ENCODE measurements at regions not wholly inside any gene's neighbourhood (a gene's known extent, or its start where the extent isn't known, plus 50 kb on each side); places are given as distances from the start of the nearest gene placed in this dataset.
A peak's percentile ranks its signal among the peaks of the same experiment; 100 is the strongest.

DNA sequence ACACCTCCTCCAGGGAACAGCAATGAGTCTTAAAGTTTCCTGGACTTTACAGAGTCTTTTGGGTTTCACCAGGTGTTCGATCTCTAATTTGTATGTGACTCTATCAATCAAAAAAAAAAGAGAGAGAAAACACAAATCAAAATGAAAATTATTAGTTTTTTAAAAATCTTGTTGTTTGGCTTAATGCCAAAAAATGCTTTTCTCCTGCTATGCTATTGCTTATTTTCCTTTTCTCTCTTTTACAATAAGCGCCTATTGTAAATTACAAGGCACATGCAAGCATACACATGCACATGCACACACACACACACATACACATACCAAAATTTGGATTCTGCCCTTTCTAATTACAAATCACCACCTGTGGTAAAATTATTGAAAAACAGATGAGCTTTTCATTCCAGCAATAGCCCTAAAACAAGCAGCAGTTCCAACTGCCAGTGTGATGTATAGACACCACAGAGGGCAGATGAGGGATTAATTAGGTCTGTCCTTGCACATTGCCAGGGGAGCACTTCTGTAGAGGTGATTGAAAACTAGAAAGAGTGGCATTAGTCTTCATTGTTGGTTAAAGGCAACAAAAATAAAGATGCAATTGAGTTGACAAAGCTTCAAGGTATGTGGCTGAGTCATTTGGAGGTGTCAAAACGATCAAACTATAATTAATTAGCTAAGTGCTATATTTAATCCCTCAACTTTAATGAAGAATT is 631.7 kb downstream of the TFAP2B start:
- H3K4me1 Mint-ChIP-seq = peaks cover 4% of the 10 kb centered on the region
- TF ChIP-seq, protein P1, sequence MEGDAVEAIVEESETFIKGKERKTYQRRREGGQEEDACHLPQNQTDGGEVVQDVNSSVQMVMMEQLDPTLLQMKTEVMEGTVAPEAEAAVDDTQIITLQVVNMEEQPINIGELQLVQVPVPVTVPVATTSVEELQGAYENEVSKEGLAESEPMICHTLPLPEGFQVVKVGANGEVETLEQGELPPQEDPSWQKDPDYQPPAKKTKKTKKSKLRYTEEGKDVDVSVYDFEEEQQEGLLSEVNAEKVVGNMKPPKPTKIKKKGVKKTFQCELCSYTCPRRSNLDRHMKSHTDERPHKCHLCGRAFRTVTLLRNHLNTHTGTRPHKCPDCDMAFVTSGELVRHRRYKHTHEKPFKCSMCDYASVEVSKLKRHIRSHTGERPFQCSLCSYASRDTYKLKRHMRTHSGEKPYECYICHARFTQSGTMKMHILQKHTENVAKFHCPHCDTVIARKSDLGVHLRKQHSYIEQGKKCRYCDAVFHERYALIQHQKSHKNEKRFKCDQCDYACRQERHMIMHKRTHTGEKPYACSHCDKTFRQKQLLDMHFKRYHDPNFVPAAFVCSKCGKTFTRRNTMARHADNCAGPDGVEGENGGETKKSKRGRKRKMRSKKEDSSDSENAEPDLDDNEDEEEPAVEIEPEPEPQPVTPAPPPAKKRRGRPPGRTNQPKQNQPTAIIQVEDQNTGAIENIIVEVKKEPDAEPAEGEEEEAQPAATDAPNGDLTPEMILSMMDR (IDR thresholded peaks at IDR 0.05) = no peak
- no peak for TF ChIP-seq EZH2phosphoT487 (IDR thresholded peaks at IDR 0.05)
- TF ChIP-seq EZH2 (IDR thresholded peaks at IDR 0.05) = no peak
- H3K36me3 Mint-ChIP-seq = no peaks in the 10 kb centered on the region
- H3K27me3 Mint-ChIP-seq (ENCODE audit: insufficient read depth, low read depth) = no peaks in the 10 kb centered on the region
- Histone ChIP-seq H3K36me3 (no peaks in the 10 kb centered on the region), H3K4me3 (no peak overlapping the region), H3K27me3 (no peaks in the 10 kb centered on the region), H3K27ac (no peak overlapping the region), H3K9me3 (ENCODE audit: low read depth) (no peaks in the 10 kb centered on the region), H4K20me1 (ENCODE audit: low read depth) (no peaks in the 10 kb centered on the region), H3K9ac (no peak overlapping the region), H3F3A (ENCODE audit: low read depth) (no peaks in the 10 kb centered on the region), H3K4me2 (no peak overlapping the region), H3K4me1 (peaks cover 26% of the 10 kb centered on the region), H3K79me2 (ENCODE audit: low read depth) (no peaks in the 10 kb centered on the region), H2AFZ (replicated peaks) (no peak overlapping the region)
- no peak overlapping the region for H3K27ac Mint-ChIP-seq
- peak; percentile 10 for DNase-seq (ENCODE audit: low spot score)
- no peaks in the 10 kb centered on the region for H3K9me3 Mint-ChIP-seq
- no peak overlapping the region for H3K4me3 Mint-ChIP-seq

DNA sequence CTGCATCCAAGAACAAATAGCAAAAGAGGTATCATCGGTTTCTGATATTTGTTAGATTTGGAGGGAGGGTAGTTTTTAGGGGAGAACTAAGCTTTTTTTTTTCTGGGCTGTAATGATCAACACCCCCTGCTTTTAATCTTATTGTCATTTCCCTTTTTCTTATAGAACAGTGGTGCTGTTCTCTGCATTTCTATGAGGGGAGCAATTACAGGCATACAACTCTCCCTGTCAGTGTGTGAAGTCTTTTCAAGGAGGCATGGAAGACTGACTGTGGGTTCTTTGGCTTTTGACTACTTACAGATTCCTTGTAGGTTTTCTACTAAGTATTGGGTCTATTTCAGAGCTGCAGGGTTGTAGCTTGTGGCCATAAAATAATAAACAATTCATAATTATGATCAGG is 632.3 kb downstream of the TFAP2B start:
- TF ChIP-seq EZH2phosphoT487 (IDR thresholded peaks at IDR 0.05) (no peak), EZH2 (IDR thresholded peaks at IDR 0.05) (no peak)
- TF ChIP-seq, protein P1 (IDR thresholded peaks at IDR 0.05) = no peak
- peak; percentile 14 for DNase-seq (ENCODE audit: low spot score)
- H3K27me3 ChIP-seq = no peaks in the 10 kb centered on the region
- no peaks in the 10 kb centered on the region for H3K9me3 ChIP-seq (ENCODE audit: low read depth)
- no peak overlapping the region for H3K4me2 ChIP-seq
- no peaks in the 10 kb centered on the region for H3F3A ChIP-seq (ENCODE audit: low read depth)
- no peaks in the 10 kb centered on the region for H3K79me2 ChIP-seq (ENCODE audit: low read depth)
- H4K20me1 ChIP-seq (ENCODE audit: low read depth) = no peaks in the 10 kb centered on the region
- H2AFZ ChIP-seq (replicated peaks) = no peak overlapping the region
- Mint-ChIP-seq H3K4me3 (no peak overlapping the region), H3K9me3 (no peaks in the 10 kb centered on the region), H3K36me3 (no peaks in the 10 kb centered on the region), H3K27ac (no peak overlapping the region), H3K27me3 (ENCODE audit: insufficient read depth, low read depth) (no peaks in the 10 kb centered on the region), H3K4me1 (peaks cover 8% of the 10 kb centered on the region)
- H3K4me3 ChIP-seq = no peak overlapping the region
- no peak overlapping the region for H3K27ac ChIP-seq
- H3K36me3 ChIP-seq = no peaks in the 10 kb centered on the region
- no peak overlapping the region for H3K9ac ChIP-seq
- H3K4me1 ChIP-seq = peaks cover 28% of the 10 kb centered on the region

DNA sequence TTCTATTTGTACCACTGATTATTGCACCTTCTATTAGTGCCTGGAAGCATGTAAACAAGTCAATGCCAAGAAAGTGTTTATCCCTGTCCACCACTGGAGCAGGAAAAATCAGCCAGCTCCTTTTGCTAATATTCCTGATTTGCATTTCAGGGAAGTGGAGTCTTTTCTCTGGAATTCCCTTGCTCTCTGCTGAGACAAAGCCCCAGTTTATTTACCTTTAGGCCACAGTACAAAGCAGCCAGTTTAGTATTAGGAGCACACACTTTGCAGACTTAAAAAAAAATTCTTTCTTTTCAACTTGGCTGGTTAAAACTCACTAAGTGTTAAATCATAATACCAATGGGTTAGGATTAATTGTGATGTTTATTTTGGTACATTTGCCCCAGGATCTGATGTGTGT is 631.1 kb downstream of the PKHD1 start:
- no peaks in the 10 kb centered on the region for H3K36me3 ChIP-seq
- H3K9me3 ChIP-seq (ENCODE audit: low read depth) = no peaks in the 10 kb centered on the region
- H4K20me1 ChIP-seq (ENCODE audit: low read depth) = no peaks in the 10 kb centered on the region
- no peaks in the 10 kb centered on the region for H3K27me3 ChIP-seq
- Mint-ChIP-seq H3K4me3 (no peak overlapping the region), H3K36me3 (no peaks in the 10 kb centered on the region), H3K9me3 (no peaks in the 10 kb centered on the region), H3K27me3 (ENCODE audit: insufficient read depth, low read depth) (peaks cover 7% of the 10 kb centered on the region), H3K4me1 (peaks cover 23% of the 10 kb centered on the region), H3K27ac (no peak overlapping the region)
- H3K4me3 ChIP-seq = no peak overlapping the region
- no peak for DNase-seq (ENCODE audit: low spot score)
- H3F3A ChIP-seq (ENCODE audit: low read depth) = no peaks in the 10 kb centered on the region
- H3K9ac ChIP-seq = no peak overlapping the region
- no peak overlapping the region for H2AFZ ChIP-seq (replicated peaks)
- no peak overlapping the region for H3K27ac ChIP-seq
- peaks cover 39% of the 10 kb centered on the region for H3K4me1 ChIP-seq
- no peak for TF ChIP-seq EZH2phosphoT487 (IDR thresholded peaks at IDR 0.05)
- TF ChIP-seq EZH2 (IDR thresholded peaks at IDR 0.05) = no peak
- TF ChIP-seq, protein P1 (IDR thresholded peaks at IDR 0.05) = no peak
- no peaks in the 10 kb centered on the region for H3K79me2 ChIP-seq (ENCODE audit: low read depth)
- H3K4me2 ChIP-seq = no peak overlapping the region
